ENCODE measurements at regions not wholly inside any gene's neighbourhood (a gene's known extent, or its start where the extent isn't known, plus 50 kb on each side); places are given as distances from the start of the nearest gene placed in this dataset.

- TF ChIP-seq, protein P1, sequence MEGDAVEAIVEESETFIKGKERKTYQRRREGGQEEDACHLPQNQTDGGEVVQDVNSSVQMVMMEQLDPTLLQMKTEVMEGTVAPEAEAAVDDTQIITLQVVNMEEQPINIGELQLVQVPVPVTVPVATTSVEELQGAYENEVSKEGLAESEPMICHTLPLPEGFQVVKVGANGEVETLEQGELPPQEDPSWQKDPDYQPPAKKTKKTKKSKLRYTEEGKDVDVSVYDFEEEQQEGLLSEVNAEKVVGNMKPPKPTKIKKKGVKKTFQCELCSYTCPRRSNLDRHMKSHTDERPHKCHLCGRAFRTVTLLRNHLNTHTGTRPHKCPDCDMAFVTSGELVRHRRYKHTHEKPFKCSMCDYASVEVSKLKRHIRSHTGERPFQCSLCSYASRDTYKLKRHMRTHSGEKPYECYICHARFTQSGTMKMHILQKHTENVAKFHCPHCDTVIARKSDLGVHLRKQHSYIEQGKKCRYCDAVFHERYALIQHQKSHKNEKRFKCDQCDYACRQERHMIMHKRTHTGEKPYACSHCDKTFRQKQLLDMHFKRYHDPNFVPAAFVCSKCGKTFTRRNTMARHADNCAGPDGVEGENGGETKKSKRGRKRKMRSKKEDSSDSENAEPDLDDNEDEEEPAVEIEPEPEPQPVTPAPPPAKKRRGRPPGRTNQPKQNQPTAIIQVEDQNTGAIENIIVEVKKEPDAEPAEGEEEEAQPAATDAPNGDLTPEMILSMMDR (IDR thresholded peaks at IDR 0.05 in 8 of 11, conservative IDR thresholded peaks at IDR 0.05 in 3 of 11) = no peak
- no peak for TF ChIP-seq POLR2A (IDR thresholded peaks at IDR 0.05)
- no peak for TF ChIP-seq POLR2AphosphoS5 (IDR thresholded peaks at IDR 0.05)
Observed at GRCh38 chrY:7459802-7460201, 548.2 kb upstream of the AMELY start.

Data from spleen (tissue), 7 donors.